Endothelial cell of umbilical vein (primary cell): ENCODE measurements at regions not wholly inside any gene's neighbourhood (a gene's known extent, or its start where the extent isn't known, plus 50 kb on each side); places are given as distances from the start of the nearest gene placed in this dataset.

ENCODE experiments used
- BruUV-seq: library from RNA; stranded (reverse); fragments of 400-500 nt; replicated peaks from 2 replicates; lab custom pipeline; 2021; lab: Mats Ljungman, UMichigan
- CTCF ChIA-PET: fragments of 300-600, 350-600 bp; sonication (Branson Sonifier 250); formaldehyde crosslinking; loops from one replicate; lab custom pipeline; 2021; ENCODE audit warnings: antibody characterized with exemption, inconsistent platforms; lab: Charles Lee
- POLR2A ChIA-PET: fragments of 300-600, 350-600 bp; sonication (Branson Sonifier 250); formaldehyde crosslinking; loops from one replicate; lab custom pipeline; 2021; ENCODE audit warnings: antibody characterized with exemption, inconsistent platforms; lab: Charles Lee
- DNase-seq: peaks from one replicate; pipeline ENCODE4 v3.0.0-alpha.2; 2011; ENCODE audit warnings: low read depth, low spot score
- FAIRE-seq: peaks from 2 replicates; lab custom pipeline; 2011; peaks lifted over from hg19 to GRCh38; lab: Jason Lieb, UNC
- H2AFZ ChIP-seq: 2 replicates; pipeline ENCODE4 v1.6.0; 2012; ENCODE audit warnings: low read depth, low read length, control low read depth, inconsistent platforms
- H3K27ac ChIP-seq: 2 replicates; pipeline ENCODE4 v1.5.1; 2011; ENCODE audit warnings: low read depth, mild to moderate bottlenecking, control low read depth, low read length, moderate library complexity; ENCODE audit not compliant: insufficient read depth
- H3K27me3 ChIP-seq, 2 experiments: 2 replicates each; pipeline versions ENCODE4 v1.6.0 to v1.6.1; 2011; ENCODE audit warnings: low read length in 2 of 2, mixed read lengths in 1 of 2; ENCODE audit not compliant: control insufficient read depth in 2 of 2, insufficient read depth in 2 of 2
- H3K36me3 ChIP-seq, 2 experiments: 2 replicates in 1 of 2; 3 replicates in 1 of 2; pipeline ENCODE4 v1.5.1; 2011; ENCODE audit warnings: low read length in 2 of 2, mild to moderate bottlenecking in 1 of 2, moderate library complexity in 1 of 2; ENCODE audit not compliant: control insufficient read depth in 2 of 2, insufficient read depth in 2 of 2; ENCODE audit errors: extremely low read depth in 1 of 2
- H3K4me1 ChIP-seq: 3 replicates; pipeline ENCODE4 v1.5.1; 2011; ENCODE audit warnings: mild to moderate bottlenecking, low read length; ENCODE audit not compliant: control insufficient read depth, insufficient read depth; ENCODE audit errors: extremely low read depth
- H3K4me2 ChIP-seq: 2 replicates; pipeline ENCODE4 v1.6.1; 2011; ENCODE audit warnings: low read length, control low read depth, mixed read lengths; ENCODE audit not compliant: insufficient read depth
- H3K4me3 ChIP-seq, 3 experiments: fragments of 200-600 bp in 1 of 3; sonication (generic), shearing (Covaris generic) in 1 of 3; replicated peaks in 1 of 3; 2 replicates each; pipeline ENCODE4 v1.5.1; 2011 to 2016; ENCODE audit warnings: control low read depth in 3 of 3, low read length in 3 of 3, mild to moderate bottlenecking in 2 of 3, inconsistent platforms in 1 of 3, low read depth in 1 of 3, moderate library complexity in 1 of 3; ENCODE audit not compliant: insufficient read depth in 1 of 3
- H3K79me2 ChIP-seq: 2 replicates; pipeline ENCODE4 v1.6.0; 2012; ENCODE audit warnings: low read length, inconsistent platforms; ENCODE audit not compliant: control insufficient read depth, insufficient read depth
- H3K9ac ChIP-seq: replicated peaks from 2 replicates; pipeline ENCODE3; 2011; ENCODE audit warnings: low read length, control low read depth; ENCODE audit not compliant: insufficient read depth; ENCODE audit errors: extremely low read depth
- H3K9me1 ChIP-seq: replicated peaks from 3 replicates; pipeline ENCODE4 v1.6.0; 2011; ENCODE audit warnings: mild to moderate bottlenecking, low read length; ENCODE audit not compliant: control insufficient read depth, insufficient read depth; ENCODE audit errors: extremely low read depth
- H3K9me3 ChIP-seq: replicated peaks from 2 replicates; pipeline ENCODE4 v1.5.1; 2012; ENCODE audit warnings: low read length, inconsistent platforms; ENCODE audit not compliant: control insufficient read depth, insufficient read depth
- H4K20me1 ChIP-seq: replicated peaks from 2 replicates; pipeline ENCODE3; 2011; ENCODE audit warnings: mild to moderate bottlenecking, low read length; ENCODE audit not compliant: control insufficient read depth, insufficient read depth; ENCODE audit errors: extremely low read depth
- CTCF ChIP-seq, 2 donors: IDR thresholded peaks; 1 replicate in 1 of 2; 2 replicates in 1 of 2; pipeline ENCODE4 v1.5.1; 2011; ENCODE audit warnings: low read length in 2 of 2, mild to moderate bottlenecking in 2 of 2, moderate library complexity in 2 of 2, control low read depth in 1 of 2, inconsistent platforms in 1 of 2, low read depth in 1 of 2; ENCODE audit not compliant: insufficient read depth in 1 of 2; ENCODE audit errors: extremely low read depth in 1 of 2
- EZH2 ChIP-seq: IDR thresholded peaks from 2 replicates; pipeline ENCODE4 v1.6.1; 2012; ENCODE audit warnings: borderline replicate concordance, low read depth, mild to moderate bottlenecking, moderate library complexity, low read length, inconsistent platforms; ENCODE audit not compliant: severe bottlenecking
- FOS ChIP-seq: IDR thresholded peaks from 2 replicates; pipeline ENCODE4 v1.6.1; 2011; ENCODE audit warnings: mild to moderate bottlenecking, low read length, moderate library complexity, borderline replicate concordance; ENCODE audit not compliant: insufficient read depth
- GATA2 ChIP-seq: IDR thresholded peaks from 2 replicates; pipeline ENCODE4 v1.7.0; 2011; ENCODE audit warnings: low read depth, mild to moderate bottlenecking, moderate library complexity, mixed read lengths, low read length; ENCODE audit not compliant: insufficient read length, insufficient read depth
- JUN ChIP-seq: IDR thresholded peaks from 2 replicates; pipeline ENCODE4 v1.6.1; 2011; ENCODE audit warnings: borderline replicate concordance, low read depth; ENCODE audit not compliant: insufficient read length, insufficient read depth
- MAX ChIP-seq: IDR thresholded peaks from 2 replicates; pipeline ENCODE4 v1.6.1; 2011; ENCODE audit not compliant: insufficient read depth, insufficient read length
- MYC ChIP-seq: IDR thresholded peaks from one replicate; pipeline ENCODE4 v1.6.1; 2011; ENCODE audit warnings: mild to moderate bottlenecking, low read depth, low read length
- POLR2A ChIP-seq: IDR thresholded peaks from 2 replicates; pipeline ENCODE4 v1.6.1; 2012; ENCODE audit warnings: low read depth, mild to moderate bottlenecking, control low read depth, low read length
- POLR2AphosphoS5 ChIP-seq: IDR thresholded peaks from 2 replicates; pipeline ENCODE4 v1.6.1; 2012; ENCODE audit warnings: low read depth, mild to moderate bottlenecking, control low read depth, low read length, moderate library complexity; ENCODE audit not compliant: insufficient read depth
- dilution Hi-C: fragments of 300-500 bp; cut with MboI; formaldehyde crosslinking; loops from one replicate; pipeline ENCODE4 v1.15.0; 2019; ENCODE audit warnings: low sequenced_read_pairs; ENCODE audit not compliant: extremely low pct_ligation_motif_present
- intact Hi-C: fragments of 100-400 bp; cut with micrococcal nuclease; formaldehyde crosslinking; loops from one replicate; pipeline ENCODE4 v1.10.0; 2022

GRCh38 chr7:16958724-16959123 lies 76.9 kb upstream of the AGR3 start:
- DNase-seq, result no peak
- peaks cover 9% of the 10 kb centered on the region for H3K4me1 ChIP-seq
- POLR2A ChIA-PET, result no interaction called here
- BruUV-seq, result no TSS peak
- no peaks in the 10 kb centered on the region for H3K9me1 ChIP-seq
- H3K27ac ChIP-seq, result no peak overlapping the region
- CTCF ChIA-PET, result interaction anchor here (0.8 to 1.0 kb wide), 2 partner anchors 18 to 344 kb away, joined by 3 to 4 read pairs; no protein-coding TSS in a partner anchor
- no peaks in the 10 kb centered on the region for H3K9me3 ChIP-seq
- TF ChIP-seq FOS, result no peak
- H3K4me3 ChIP-seq, result no peak overlapping the region
- H2AFZ ChIP-seq, result no peak overlapping the region
- no peaks in the 10 kb centered on the region for H3K36me3 ChIP-seq
- H3K4me2 ChIP-seq, result no peak overlapping the region
- no peak overlapping the region for H3K9ac ChIP-seq
- no peaks in the 10 kb centered on the region for H3K27me3 ChIP-seq
- H4K20me1 ChIP-seq, result no peaks in the 10 kb centered on the region
- intact Hi-C loops (no loop called here), dilution Hi-C loops (no loop called here)
- H3K79me2 ChIP-seq, result no peaks in the 10 kb centered on the region
- FAIRE-seq, result no peak

- POLR2A ChIA-PET, result no interaction called here
- no peaks in the 10 kb centered on the region for H3K9me3 ChIP-seq
- no peaks in the 10 kb centered on the region for H3K9me1 ChIP-seq
Measured at GRCh38 chr7:16960337-16960965, 78.7 kb upstream of the AGR3 start.

More at GRCh38 chr7:16960337-16960965, 78.7 kb upstream of the AGR3 start:
- Histone ChIP-seq H3K79me2 (no peaks in the 10 kb centered on the region), H2AFZ (no peak overlapping the region), H3K9ac (no peak overlapping the region), H4K20me1 (no peaks in the 10 kb centered on the region), H3K36me3 (no peaks in the 10 kb centered on the region), H3K4me2 (no peak overlapping the region), H3K4me1 (peaks cover 9% of the 10 kb centered on the region), H3K27me3 (no peaks in the 10 kb centered on the region), H3K4me3 (no peak overlapping the region), H3K27ac (no peak overlapping the region)
- intact Hi-C loops (no loop called here), dilution Hi-C loops (no loop called here)
- DNase-seq (no peak), FAIRE-seq (no peak)
- CTCF ChIA-PET, result interaction anchor here (0.8 to 1.4 kb wide), 5 partner anchors 8 to 22 kb away, joined by 3 to 5 read pairs (median 4); no protein-coding TSS in a partner anchor
- TF ChIP-seq EZH2, result no peak
- TF ChIP-seq POLR2AphosphoS5, result no peak
- TF ChIP-seq MAX, result no peak
- TF ChIP-seq MYC, result no peak
- TF ChIP-seq POLR2A, result no peak
- TF ChIP-seq JUN, result no peak
- no peak for TF ChIP-seq GATA2
- TF ChIP-seq CTCF (IDR thresholded peaks at IDR 0.05; ENCODE audit: extremely low read depth in 1 of 2, insufficient read depth in 1 of 2, low read depth in 1 of 2, low read length in 2 of 2), result no peak
- TF ChIP-seq FOS, result no peak
- BruUV-seq, result no TSS peak
